SK-N-SH treated with all-trans-retinoic acid at 6 μM for 48 hours (cell line): ENCODE measurements at regions not wholly inside any gene's neighbourhood (a gene's known extent, or its start where the extent isn't known, plus 50 kb on each side); places are given as distances from the start of the nearest gene placed in this dataset.

ENCODE experiments used
- ATAC-seq: fragments of 200-7000 bp; cut with Tn5 transposase; 3 replicates; pipeline ENCODE4 v1.9.1; 2020; ENCODE audit warnings: mild to moderate bottlenecking, moderate library complexity
- ARNTL ChIP-seq: fragments of 450-650 bp; formaldehyde crosslinking; IDR thresholded peaks from 2 replicates; pipeline ENCODE4 v1.5.0; 2020; ENCODE audit warnings: low read depth, mild to moderate bottlenecking, moderate library complexity, borderline replicate concordance
- BACH2 ChIP-seq: fragments of 250-450 bp; sonication (Bioruptor Pico); IDR thresholded peaks from 2 replicates; pipeline ENCODE4 v1.9.0; 2021; ENCODE audit warnings: mild to moderate bottlenecking, borderline replicate concordance
- CREB5 ChIP-seq: fragments of 250-450 bp; sonication (Bioruptor Pico); IDR thresholded peaks from 2 replicates; pipeline ENCODE4 v1.5.1; 2020; ENCODE audit warnings: low read depth, mild to moderate bottlenecking, moderate library complexity
- CSDC2 ChIP-seq: fragments of 250-450 bp; sonication (Bioruptor Pico); IDR thresholded peaks from 2 replicates; pipeline ENCODE4 v1.5.0; 2020; ENCODE audit warnings: mild to moderate bottlenecking, moderate library complexity
- CSRNP3 ChIP-seq: fragments of 250-450 bp; sonication (Bioruptor Pico); IDR thresholded peaks from 2 replicates; pipeline ENCODE4 v1.5.1; 2021; ENCODE audit warnings: mild to moderate bottlenecking, moderate library complexity
- ESRRG ChIP-seq: fragments of 250-450 bp; sonication (Bioruptor Pico); IDR thresholded peaks from 2 replicates; pipeline ENCODE4 v1.6.1; 2021; ENCODE audit warnings: mild to moderate bottlenecking
- GLIS3 ChIP-seq: fragments of 250-450 bp; sonication (Bioruptor Pico); IDR thresholded peaks from 2 replicates; pipeline ENCODE4 v1.5.0; 2020; ENCODE audit warnings: mild to moderate bottlenecking, moderate library complexity
- ISL1 ChIP-seq: fragments of 250-450 bp; sonication (Bioruptor Pico); IDR thresholded peaks from 2 replicates; pipeline ENCODE4 v2.1.2; 2022; ENCODE audit warnings: mild to moderate bottlenecking, moderate library complexity
- OSR1 ChIP-seq: fragments of 250-450 bp; sonication (Bioruptor Pico); IDR thresholded peaks from 2 replicates; pipeline ENCODE4 v1.8.0; 2022; ENCODE audit warnings: moderate library complexity, mild to moderate bottlenecking, inconsistent platforms
- PATZ1 ChIP-seq: fragments of 250-450 bp; sonication (Bioruptor Pico); IDR thresholded peaks from 2 replicates; pipeline ENCODE4 v1.8.0; 2020; ENCODE audit warnings: mild to moderate bottlenecking, moderate library complexity, borderline replicate concordance
- POU6F1 ChIP-seq: fragments of 250-450 bp; sonication (Bioruptor Pico); IDR thresholded peaks from 2 replicates; pipeline ENCODE4 v1.8.0; 2021; ENCODE audit warnings: low read depth, mild to moderate bottlenecking, moderate library complexity, borderline replicate concordance
- PPARA ChIP-seq: fragments of 250-450 bp; sonication (Bioruptor Pico); IDR thresholded peaks from 2 replicates; pipeline ENCODE4 v1.5.0; 2020; ENCODE audit warnings: mild to moderate bottlenecking, borderline replicate concordance
- RARB ChIP-seq: fragments of 250-450 bp; sonication (Bioruptor Pico); IDR thresholded peaks from 2 replicates; pipeline ENCODE4 v1.8.0; 2021; ENCODE audit warnings: mild to moderate bottlenecking, moderate library complexity
- SNAI2 ChIP-seq: fragments of 250-450 bp; sonication (Bioruptor Pico); IDR thresholded peaks from 2 replicates; pipeline ENCODE4 v1.5.0; 2020; ENCODE audit warnings: mild to moderate bottlenecking, moderate library complexity
- TCF4 ChIP-seq: fragments of 250-450 bp; sonication (Bioruptor Pico); IDR thresholded peaks from 2 replicates; pipeline ENCODE4 v1.8.0; 2021; ENCODE audit warnings: mild to moderate bottlenecking, moderate library complexity, borderline replicate concordance
- TSHZ2 ChIP-seq: fragments of 250-450 bp; sonication (Bioruptor Pico); IDR thresholded peaks from 2 replicates; pipeline ENCODE4 v1.5.0; 2020; ENCODE audit warnings: mild to moderate bottlenecking, moderate library complexity
- ZC3H10 ChIP-seq: fragments of 250-450 bp; sonication (Bioruptor Pico); IDR thresholded peaks from 2 replicates; pipeline ENCODE4 v1.5.1; 2021; ENCODE audit warnings: mild to moderate bottlenecking, moderate library complexity
- ZFP30 ChIP-seq: fragments of 450-650 bp; formaldehyde crosslinking; IDR thresholded peaks from 2 replicates; pipeline ENCODE4 v1.5.0; 2022; ENCODE audit warnings: mild to moderate bottlenecking, moderate library complexity
- ZNF565 ChIP-seq: fragments of 450-650 bp; formaldehyde crosslinking; conservative IDR thresholded peaks from 2 replicates; pipeline ENCODE4 v1.5.0; 2020; ENCODE audit warnings: low read depth, mild to moderate bottlenecking, moderate library complexity
- ZNF70 ChIP-seq: fragments of 450-650 bp; formaldehyde crosslinking; IDR thresholded peaks from 2 replicates; pipeline ENCODE4 v1.5.0; 2020; ENCODE audit warnings: mild to moderate bottlenecking, moderate library complexity
- ZNF8 ChIP-seq: fragments of 450-650 bp; formaldehyde crosslinking; IDR thresholded peaks from 2 replicates; pipeline ENCODE4 v1.5.0; 2020; ENCODE audit warnings: mild to moderate bottlenecking, moderate library complexity

- TF ChIP-seq ZNF565 (no peak), RARB (no peak), PPARA (CRISPR knock-in tag) (no peak), CREB5 (no peak)
- ATAC-seq = no peak
Observed at GRCh38 chr3:162250782-162251181, 754.2 kb downstream of the OTOL1 start.

GRCh38 chr3:162262129-162262528 is 765.5 kb downstream of the OTOL1 start:
- TF ChIP-seq TCF4 (no peak), BACH2 (CRISPR knock-in tag) (no peak), PATZ1 (CRISPR knock-in tag) (no peak), ZNF8 (CRISPR knock-in tag) (no peak), TSHZ2 (CRISPR knock-in tag) (no peak), CSRNP3 (CRISPR knock-in tag) (no peak), POU6F1 (CRISPR knock-in tag) (no peak), SNAI2 (CRISPR knock-in tag) (no peak), ZC3H10 (no peak), ZNF70 (CRISPR knock-in tag) (no peak), CREB5 (no peak), CSDC2 (CRISPR knock-in tag) (no peak), PPARA (CRISPR knock-in tag) (no peak), RARB (no peak), ESRRG (CRISPR knock-in tag) (no peak), OSR1 (CRISPR knock-in tag) (no peak), ZNF565 (no peak), ZFP30 (CRISPR knock-in tag) (no peak), GLIS3 (CRISPR knock-in tag) (no peak), ISL1 (CRISPR knock-in tag) (no peak)
- no peak for ATAC-seq

GRCh38 chr3:162263596-162263995 is 767.0 kb downstream of the OTOL1 start:
- ATAC-seq = no peak
- TF ChIP-seq OSR1 (CRISPR knock-in tag) (no peak), TCF4 (no peak), ZNF565 (no peak), ESRRG (CRISPR knock-in tag) (no peak), ARNTL (CRISPR knock-in tag) (no peak), RARB (no peak), CREB5 (no peak), ZC3H10 (no peak), SNAI2 (CRISPR knock-in tag) (no peak), CSRNP3 (CRISPR knock-in tag) (no peak)
